Calu3 (cell line): ENCODE measurements at regions not wholly inside any gene's neighbourhood (a gene's known extent, or its start where the extent isn't known, plus 50 kb on each side); places are given as distances from the start of the nearest gene placed in this dataset.

Experiments used
- BruUV-seq: library from RNA; stranded (reverse); fragments of 400-500 nt; replicated peaks from 2 replicates; lab custom pipeline; 2021; lab: Mats Ljungman, UMichigan
- CTCF ChIA-PET: fragments of 300-600 bp; sonication (Branson Sonifier 250); formaldehyde crosslinking; loops from one replicate; lab custom pipeline; 2022; ENCODE audit warnings: antibody characterized with exemption; lab: Charles Lee
- DNase-seq: peaks from one replicate; pipeline ENCODE4 v3.0.0; 2022
- H3K27ac Mint-ChIP-seq: one replicate; pipeline ENCODE4 v1.8.0; 2022; ENCODE audit warnings: mixed read lengths; ENCODE audit not compliant: unreplicated experiment
- H3K27me3 Mint-ChIP-seq: one replicate; pipeline ENCODE4 v1.8.0; 2022; ENCODE audit warnings: mixed read lengths; ENCODE audit not compliant: unreplicated experiment
- H3K36me3 Mint-ChIP-seq: one replicate; pipeline ENCODE4 v1.8.0; 2022; ENCODE audit warnings: mild to moderate bottlenecking, moderate library complexity, mixed read lengths; ENCODE audit not compliant: insufficient read depth, unreplicated experiment
- H3K4me1 Mint-ChIP-seq: one replicate; pipeline ENCODE4 v1.8.0; 2022; ENCODE audit warnings: mild to moderate bottlenecking, low read depth, mixed read lengths; ENCODE audit not compliant: unreplicated experiment
- H3K4me3 Mint-ChIP-seq: one replicate; pipeline ENCODE4 v1.8.0; 2022; ENCODE audit warnings: mild to moderate bottlenecking, low read depth, moderate library complexity, mixed read lengths; ENCODE audit not compliant: unreplicated experiment
- H3K9me3 Mint-ChIP-seq: one replicate; pipeline ENCODE4 v1.8.0; 2022; ENCODE audit warnings: low read depth, mixed read lengths; ENCODE audit not compliant: unreplicated experiment
- CTCF ChIP-seq: fragments of 200-600 bp; IDR thresholded peaks from one replicate; pipeline ENCODE4 v1.8.0; 2022; ENCODE audit warnings: antibody characterized with exemption; ENCODE audit not compliant: unreplicated experiment
- intact Hi-C: fragments of 100-400 bp; cut with micrococcal nuclease; formaldehyde crosslinking; loops from one replicate; pipeline ENCODE4 v1.10.0; 2022; ENCODE audit not compliant: unreplicated experiment

DNA sequence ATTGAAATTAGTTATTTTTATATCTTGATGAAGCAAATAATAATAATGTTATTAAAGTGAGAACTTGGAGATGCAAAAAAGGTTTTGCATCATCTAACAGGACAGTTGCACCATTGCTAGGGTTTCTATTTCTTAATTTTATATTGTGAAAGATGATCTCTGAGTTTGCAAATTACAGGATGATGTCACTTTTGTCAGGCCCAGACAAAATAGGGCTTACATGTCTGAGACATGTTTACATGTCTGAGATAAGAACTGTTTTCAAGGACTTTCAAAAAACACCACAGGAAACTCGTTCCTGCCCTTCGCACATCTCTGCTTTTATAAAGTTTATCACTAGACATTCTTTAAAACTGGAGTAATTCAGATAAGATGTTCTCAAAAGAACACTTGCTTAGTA lies 1075.8 kb upstream of the MANEA start:
- Mint-ChIP-seq H3K4me3 (no peak overlapping the region), H3K36me3 (no peaks in the 10 kb centered on the region), H3K9me3 (peaks cover 4% of the 10 kb centered on the region), H3K4me1 (no peaks in the 10 kb centered on the region), H3K27me3 (no peaks in the 10 kb centered on the region), H3K27ac (no peak overlapping the region)
- intact Hi-C loops: no loop called here
- DNase-seq: no peak
- CTCF ChIA-PET: no interaction called here
- BruUV-seq: no TSS peak
- TF ChIP-seq CTCF: no peak

DNA sequence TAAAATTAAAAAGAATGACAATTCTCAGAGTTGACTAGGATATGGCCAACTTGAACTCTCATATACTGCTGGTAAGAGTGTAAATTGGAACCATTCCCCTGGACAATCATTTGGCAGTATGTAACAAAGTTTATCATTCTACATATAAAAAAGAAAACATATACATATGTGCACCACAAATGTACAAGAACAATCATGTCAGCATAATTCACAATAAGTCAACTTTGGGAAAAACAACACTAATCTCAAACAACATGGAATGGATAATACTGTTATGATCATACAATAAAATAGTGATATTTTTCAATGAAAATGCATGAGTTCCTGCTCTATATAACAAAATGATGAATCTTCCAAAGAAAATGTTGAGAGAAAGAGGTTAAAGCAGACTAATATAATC lies 1078.7 kb upstream of the EPHA7 start:
- no TSS peak for BruUV-seq
- no peak overlapping the region for H3K27ac Mint-ChIP-seq
- no peaks in the 10 kb centered on the region for H3K4me1 Mint-ChIP-seq
- CTCF ChIA-PET: no interaction called here
- no peaks in the 10 kb centered on the region for H3K27me3 Mint-ChIP-seq
- H3K4me3 Mint-ChIP-seq: no peak overlapping the region
- DNase-seq: no peak
- no peaks in the 10 kb centered on the region for H3K36me3 Mint-ChIP-seq
- intact Hi-C loops: no loop called here
- no peak for TF ChIP-seq CTCF
- peaks cover 2% of the 10 kb centered on the region for H3K9me3 Mint-ChIP-seq

GRCh38 chr6:94494500-94494899 lies 1075.1 kb upstream of the EPHA7 start:
- CTCF ChIA-PET: no interaction called here
- no TSS peak for BruUV-seq
- Mint-ChIP-seq H3K27me3 (no peaks in the 10 kb centered on the region), H3K4me3 (no peak overlapping the region), H3K27ac (no peak overlapping the region), H3K36me3 (no peaks in the 10 kb centered on the region), H3K4me1 (no peaks in the 10 kb centered on the region), H3K9me3 (peaks cover 2% of the 10 kb centered on the region)
- no peak for TF ChIP-seq CTCF
- no peak for DNase-seq
- intact Hi-C loops: no loop called here

DNA sequence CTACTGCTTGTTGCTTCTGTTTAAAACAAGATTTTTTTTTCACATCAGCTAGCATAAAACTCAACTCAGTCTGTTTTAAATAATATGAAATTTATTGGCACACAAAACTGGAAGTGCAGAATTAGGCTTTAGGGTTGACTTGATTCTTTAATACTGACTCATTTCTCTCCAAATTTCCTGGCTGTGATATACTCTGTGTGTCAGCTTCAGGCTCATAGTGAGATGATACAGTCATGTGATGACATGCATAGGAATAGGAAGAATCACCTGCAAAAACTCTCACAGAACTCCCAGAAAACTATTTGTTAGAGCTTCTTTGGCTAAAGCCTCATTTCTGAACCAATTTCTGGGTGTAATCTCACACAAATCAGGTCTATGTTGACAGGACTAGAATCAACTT lies 1068.0 kb upstream of the EPHA7 start:
- intact Hi-C loops: no loop called here
- CTCF ChIA-PET: no interaction called here
- H3K27me3 Mint-ChIP-seq: no peaks in the 10 kb centered on the region
- no peak for TF ChIP-seq CTCF
- no peaks in the 10 kb centered on the region for H3K4me1 Mint-ChIP-seq
- H3K36me3 Mint-ChIP-seq: no peaks in the 10 kb centered on the region
- DNase-seq: no peak
- H3K9me3 Mint-ChIP-seq: no peaks in the 10 kb centered on the region
- BruUV-seq: no TSS peak
- H3K4me3 Mint-ChIP-seq: no peak overlapping the region
- no peak overlapping the region for H3K27ac Mint-ChIP-seq
